ENCODE measurements at regions not wholly inside any gene's neighbourhood (a gene's known extent, or its start where the extent isn't known, plus 50 kb on each side); places are given as distances from the start of the nearest gene placed in this dataset.

DNA sequence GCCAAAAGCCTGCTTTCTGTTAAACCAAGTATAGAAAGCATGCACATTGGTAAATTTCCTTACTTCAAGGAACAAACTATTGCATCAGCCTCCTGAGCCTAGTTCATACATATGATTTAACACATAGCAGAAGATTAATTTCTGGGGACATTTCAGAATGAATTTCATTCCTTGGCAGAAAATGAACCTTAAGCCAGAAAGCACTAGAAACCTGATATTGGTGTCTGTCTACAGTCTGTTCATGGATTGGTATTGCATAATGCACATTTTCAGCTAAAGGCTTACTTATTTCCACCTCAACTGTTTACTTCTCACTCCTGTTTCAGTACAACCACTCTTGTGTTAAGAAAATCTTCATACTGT is 1471.8 kb upstream of the NUDT12 start:
- no peaks in the 10 kb centered on the region for H3K4me1 ChIP-seq (ENCODE audit: control insufficient read depth, extremely low read depth, insufficient read depth, low read length)
- H3K27ac ChIP-seq (ENCODE audit: insufficient read depth, low read depth, low read length), result no peak overlapping the region
- no peak overlapping the region for H3K4me3 ChIP-seq (replicated peaks in 1 of 3; ENCODE audit: insufficient read depth in 1 of 3, low read depth in 1 of 3, low read length in 3 of 3)
- intact Hi-C loops (cut with micrococcal nuclease), result no loop called here
- dilution Hi-C loops (cut with MboI; ENCODE audit: extremely low pct_ligation_motif_present, low sequenced_read_pairs), result no loop called here
- TF ChIP-seq MYC (IDR thresholded peaks at IDR 0.05; ENCODE audit: low read depth, low read length), result no peak
- no peak for TF ChIP-seq EZH2 (IDR thresholded peaks at IDR 0.05; ENCODE audit: borderline replicate concordance, low read depth, low read length, severe bottlenecking)
- TF ChIP-seq POLR2A (IDR thresholded peaks at IDR 0.05; ENCODE audit: low read depth, low read length), result no peak
- TF ChIP-seq GATA2 (IDR thresholded peaks at IDR 0.05; ENCODE audit: insufficient read depth, insufficient read length, low read depth, low read length), result no peak
- no peak for TF ChIP-seq FOS (IDR thresholded peaks at IDR 0.05; ENCODE audit: borderline replicate concordance, insufficient read depth, low read length)
- no peaks in the 10 kb centered on the region for H3K36me3 ChIP-seq (ENCODE audit: control insufficient read depth in 2 of 2, extremely low read depth in 1 of 2, insufficient read depth in 2 of 2, low read length in 2 of 2)
- H3K79me2 ChIP-seq (ENCODE audit: control insufficient read depth, insufficient read depth, low read length), result no peaks in the 10 kb centered on the region
- POLR2A ChIA-PET, result no interaction called here
- CTCF ChIA-PET, result no interaction called here
- no peaks in the 10 kb centered on the region for H3K27me3 ChIP-seq (ENCODE audit: control insufficient read depth in 2 of 2, insufficient read depth in 2 of 2, low read length in 2 of 2)
- DNase-seq (ENCODE audit: low read depth, low spot score) (no peak), FAIRE-seq (no peak)
- no peak overlapping the region for H2AFZ ChIP-seq (ENCODE audit: low read depth, low read length)
- H4K20me1 ChIP-seq (replicated peaks; ENCODE audit: control insufficient read depth, extremely low read depth, insufficient read depth, low read length), result no peaks in the 10 kb centered on the region
- no peaks in the 10 kb centered on the region for H3K9me3 ChIP-seq (replicated peaks; ENCODE audit: control insufficient read depth, insufficient read depth, low read length)
- no peak overlapping the region for H3K9ac ChIP-seq (replicated peaks; ENCODE audit: extremely low read depth, insufficient read depth, low read length)
- H3K9me1 ChIP-seq (replicated peaks; ENCODE audit: control insufficient read depth, extremely low read depth, insufficient read depth, low read length), result no peaks in the 10 kb centered on the region
- BruUV-seq (replicated peaks), result no TSS peak
- no peak overlapping the region for H3K4me2 ChIP-seq (ENCODE audit: insufficient read depth, low read length)

- Histone ChIP-seq H3K4me3 (replicated peaks in 1 of 3; ENCODE audit: insufficient read depth in 1 of 3, low read depth in 1 of 3, low read length in 3 of 3) (no peak overlapping the region), H3K27ac (ENCODE audit: insufficient read depth, low read depth, low read length) (no peak overlapping the region), H2AFZ (ENCODE audit: low read depth, low read length) (no peak overlapping the region), H3K4me1 (ENCODE audit: control insufficient read depth, extremely low read depth, insufficient read depth, low read length) (no peaks in the 10 kb centered on the region), H3K9me3 (replicated peaks; ENCODE audit: control insufficient read depth, insufficient read depth, low read length) (no peaks in the 10 kb centered on the region), H3K9me1 (replicated peaks; ENCODE audit: control insufficient read depth, extremely low read depth, insufficient read depth, low read length) (no peaks in the 10 kb centered on the region), H3K27me3 (ENCODE audit: control insufficient read depth in 2 of 2, insufficient read depth in 2 of 2, low read length in 2 of 2) (no peaks in the 10 kb centered on the region), H3K9ac (replicated peaks; ENCODE audit: extremely low read depth, insufficient read depth, low read length) (no peak overlapping the region), H3K36me3 (ENCODE audit: control insufficient read depth in 2 of 2, extremely low read depth in 1 of 2, insufficient read depth in 2 of 2, low read length in 2 of 2) (no peaks in the 10 kb centered on the region), H3K79me2 (ENCODE audit: control insufficient read depth, insufficient read depth, low read length) (no peaks in the 10 kb centered on the region), H3K4me2 (ENCODE audit: insufficient read depth, low read length) (no peak overlapping the region), H4K20me1 (replicated peaks; ENCODE audit: control insufficient read depth, extremely low read depth, insufficient read depth, low read length) (no peaks in the 10 kb centered on the region)
- dilution Hi-C loops (cut with MboI; ENCODE audit: extremely low pct_ligation_motif_present, low sequenced_read_pairs) (no loop called here), intact Hi-C loops (cut with micrococcal nuclease) (no loop called here)
- POLR2A ChIA-PET, result no interaction called here
- DNase-seq (ENCODE audit: low read depth, low spot score) (no peak), FAIRE-seq (no peak)
- no TSS peak for BruUV-seq (replicated peaks)
- CTCF ChIA-PET, result no interaction called here
- TF ChIP-seq MYC (IDR thresholded peaks at IDR 0.05; ENCODE audit: low read depth, low read length) (no peak), GATA2 (IDR thresholded peaks at IDR 0.05; ENCODE audit: insufficient read depth, insufficient read length, low read depth, low read length) (no peak), FOS (IDR thresholded peaks at IDR 0.05; ENCODE audit: borderline replicate concordance, insufficient read depth, low read length) (no peak), POLR2AphosphoS5 (IDR thresholded peaks at IDR 0.05; ENCODE audit: insufficient read depth, low read depth, low read length) (no peak), JUN (IDR thresholded peaks at IDR 0.05; ENCODE audit: borderline replicate concordance, insufficient read depth, insufficient read length, low read depth) (no peak), EZH2 (IDR thresholded peaks at IDR 0.05; ENCODE audit: borderline replicate concordance, low read depth, low read length, severe bottlenecking) (no peak)
- TF ChIP-seq, protein P1, sequence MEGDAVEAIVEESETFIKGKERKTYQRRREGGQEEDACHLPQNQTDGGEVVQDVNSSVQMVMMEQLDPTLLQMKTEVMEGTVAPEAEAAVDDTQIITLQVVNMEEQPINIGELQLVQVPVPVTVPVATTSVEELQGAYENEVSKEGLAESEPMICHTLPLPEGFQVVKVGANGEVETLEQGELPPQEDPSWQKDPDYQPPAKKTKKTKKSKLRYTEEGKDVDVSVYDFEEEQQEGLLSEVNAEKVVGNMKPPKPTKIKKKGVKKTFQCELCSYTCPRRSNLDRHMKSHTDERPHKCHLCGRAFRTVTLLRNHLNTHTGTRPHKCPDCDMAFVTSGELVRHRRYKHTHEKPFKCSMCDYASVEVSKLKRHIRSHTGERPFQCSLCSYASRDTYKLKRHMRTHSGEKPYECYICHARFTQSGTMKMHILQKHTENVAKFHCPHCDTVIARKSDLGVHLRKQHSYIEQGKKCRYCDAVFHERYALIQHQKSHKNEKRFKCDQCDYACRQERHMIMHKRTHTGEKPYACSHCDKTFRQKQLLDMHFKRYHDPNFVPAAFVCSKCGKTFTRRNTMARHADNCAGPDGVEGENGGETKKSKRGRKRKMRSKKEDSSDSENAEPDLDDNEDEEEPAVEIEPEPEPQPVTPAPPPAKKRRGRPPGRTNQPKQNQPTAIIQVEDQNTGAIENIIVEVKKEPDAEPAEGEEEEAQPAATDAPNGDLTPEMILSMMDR (IDR thresholded peaks at IDR 0.05; ENCODE audit: extremely low read depth in 1 of 2, insufficient read depth in 1 of 2, low read depth in 1 of 2, low read length in 2 of 2), result no peak
Measured at GRCh38 chr5:105033637-105034400, 1471.2 kb upstream of the NUDT12 start.

Measured in endothelial cell of umbilical vein (primary cell).